HepG2 (cell line): ENCODE measurements at regions not wholly inside any gene's neighbourhood (a gene's known extent, or its start where the extent isn't known, plus 50 kb on each side); places are given as distances from the start of the nearest gene placed in this dataset.

Experiments used
- ATAC-seq: fragments of 200-7000 bp; cut with Tn5 transposase; 3 replicates; pipeline ENCODE4 v1.9.1; 2020; ENCODE audit warnings: mild to moderate bottlenecking, moderate library complexity
- BruUV-seq: library from RNA; stranded (reverse); fragments of 400-500 nt; replicated peaks from 2 replicates; lab custom pipeline; 2021; lab: Mats Ljungman, UMichigan
- CTCF ChIA-PET: fragments of 300-600 bp; formaldehyde crosslinking; extraction: SDS; loops from one replicate; lab custom pipeline; 2021; ENCODE audit warnings: low total read pairs, inconsistent platforms, low intra/inter-chr PET ratio; lab: Yijun Ruan, JAX
- POLR2A ChIA-PET: fragments of 350-600 bp; sonication (Branson Sonifier 250); formaldehyde crosslinking; loops from one replicate; lab custom pipeline; 2020; ENCODE audit warnings: antibody characterized with exemption, inconsistent platforms; lab: Yijun Ruan, JAX
- DNase-seq: peaks from one replicate; pipeline ENCODE4 v3.0.0-alpha.2; 2015; ENCODE audit warnings: low spot score
- FAIRE-seq: peaks from 3 replicates; lab custom pipeline; 2011; peaks lifted over from hg19 to GRCh38; lab: Jason Lieb, UNC
- H2AFZ ChIP-seq: one replicate; pipeline ENCODE4 v1.6.1; 2011; ENCODE audit warnings: low read length, inconsistent platforms
- H3K27ac ChIP-seq: fragments of 300-600 bp; 3 replicates; pipeline ENCODE4 v1.8.0; 2011; ENCODE audit warnings: mixed run types, mild to moderate bottlenecking, mixed read lengths, low read length, inconsistent platforms; ENCODE audit not compliant: insufficient read depth; ENCODE audit errors: extremely low read length
- H3K27me3 ChIP-seq, 2 experiments: fragments of 200-600 bp in 1 of 2; 2 replicates in 1 of 2; 3 replicates in 1 of 2; pipeline versions ENCODE4 v1.6.0 to v1.8.0; 2011; ENCODE audit warnings: low read length in 2 of 2, mild to moderate bottlenecking in 2 of 2, moderate library complexity in 2 of 2, inconsistent platforms in 1 of 2; ENCODE audit not compliant: insufficient read depth in 2 of 2, control insufficient read depth in 1 of 2
- H3K36me3 ChIP-seq, 2 experiments: fragments of 200-600 bp in 1 of 2; replicated peaks in 1 of 2; 2 replicates in 1 of 2; 3 replicates in 1 of 2; pipeline versions ENCODE4 v1.5.1 to v1.8.0; 2011; ENCODE audit warnings: low read length in 2 of 2, inconsistent platforms in 1 of 2; ENCODE audit not compliant: insufficient read depth in 2 of 2, control insufficient read depth in 1 of 2
- H3K4me1 ChIP-seq: 2 replicates; pipeline ENCODE4 v1.5.1; 2012; ENCODE audit warnings: low read length, inconsistent platforms; ENCODE audit not compliant: insufficient read depth
- H3K4me2 ChIP-seq: 2 replicates; pipeline ENCODE4 v1.6.0; 2011; ENCODE audit warnings: low read depth, low read length, inconsistent platforms
- H3K4me3 ChIP-seq, 3 experiments: fragments of 200-600 bp in 1 of 3; sonication (generic), shearing (Covaris generic) in 1 of 3; replicated peaks in 1 of 3; 2 replicates each; pipeline ENCODE4 v1.5.1; 2011 to 2016; ENCODE audit warnings: low read length in 3 of 3, inconsistent platforms in 2 of 3, low read depth in 2 of 3, mild to moderate bottlenecking in 2 of 3, control low read depth in 1 of 3, mixed read lengths in 1 of 3; ENCODE audit not compliant: insufficient read depth in 1 of 3
- H3K79me2 ChIP-seq: one replicate; pipeline ENCODE4 v1.6.1; 2011; ENCODE audit warnings: low read length, inconsistent platforms; ENCODE audit not compliant: insufficient read depth
- H3K9ac ChIP-seq: 2 replicates; pipeline ENCODE4 v1.6.0; 2011; ENCODE audit warnings: mild to moderate bottlenecking, low read depth, low read length, inconsistent platforms; ENCODE audit not compliant: insufficient read depth
- H3K9me3 ChIP-seq: 2 replicates; pipeline ENCODE4 v1.5.1; 2012; ENCODE audit warnings: mild to moderate bottlenecking, low read length
- H4K20me1 ChIP-seq: 2 replicates; pipeline ENCODE4 v1.6.0; 2011; ENCODE audit warnings: inconsistent platforms, mild to moderate bottlenecking, low read length, moderate library complexity; ENCODE audit not compliant: insufficient read depth
- ARID2 ChIP-seq: sonication (generic); formaldehyde crosslinking; IDR thresholded peaks from 2 replicates; pipeline ENCODE4 v1.8.1; 2022; ENCODE audit warnings: mild to moderate bottlenecking, missing genetic modification reagents, borderline replicate concordance
- ARID5B ChIP-seq: IDR thresholded peaks from 2 replicates; pipeline ENCODE4 v1.4.0; 2020; ENCODE audit warnings: mild to moderate bottlenecking, missing genetic modification reagents
- EP300 ChIP-seq, 3 experiments: sonication (generic) in 1 of 3; formaldehyde crosslinking in 1 of 3; IDR thresholded peaks; 2 replicates each; pipeline versions ENCODE4 v1.5.1 to v1.6.1; 2011 to 2020; ENCODE audit warnings: low read depth in 2 of 3, low read length in 2 of 3, borderline replicate concordance in 1 of 3, improper control_type of control experiment in 1 of 3, mild to moderate bottlenecking in 1 of 3, missing genetic modification reagents in 1 of 3, moderate library complexity in 1 of 3
- HDAC2 ChIP-seq: sonication (generic); formaldehyde crosslinking; IDR thresholded peaks from 2 replicates; pipeline ENCODE4 v1.4.0; 2020; ENCODE audit warnings: missing genetic modification reagents
- NCOA5 ChIP-seq: sonication (generic); formaldehyde crosslinking; IDR thresholded peaks from 2 replicates; pipeline ENCODE4 v1.4.0; 2020; ENCODE audit warnings: missing genetic modification reagents
- NFIC ChIP-seq: IDR thresholded peaks from 2 replicates; pipeline ENCODE4 v1.6.1; 2012; ENCODE audit warnings: mild to moderate bottlenecking, low read length, inconsistent platforms
- POLR2AphosphoS2 ChIP-seq: IDR thresholded peaks from 2 replicates; pipeline ENCODE4 v1.6.1; 2011; ENCODE audit warnings: low read depth, low read length, improper control_type of control experiment
- SIN3A ChIP-seq: IDR thresholded peaks from 2 replicates; pipeline ENCODE4 v1.6.1; 2011; ENCODE audit warnings: low read depth, mild to moderate bottlenecking, control low read depth, low read length, borderline replicate concordance
- ZBTB38 ChIP-seq: sonication (generic); formaldehyde crosslinking; IDR thresholded peaks from 2 replicates; pipeline ENCODE4 v1.5.1; 2020; ENCODE audit warnings: mild to moderate bottlenecking, missing genetic modification reagents
- ZNF17 ChIP-seq: sonication (generic); formaldehyde crosslinking; IDR thresholded peaks from 2 replicates; pipeline ENCODE4 v1.5.0; 2020; ENCODE audit warnings: mild to moderate bottlenecking, missing genetic modification reagents
- ZNF567 ChIP-seq: sonication (generic); formaldehyde crosslinking; IDR thresholded peaks from 2 replicates; pipeline ENCODE4 v1.8.1; 2023; ENCODE audit warnings: mild to moderate bottlenecking, missing genetic modification reagents, borderline replicate concordance
- WGBS: methylation state at CpG from one replicate; pipeline ENCODE4 v1.1.6; 2017; ENCODE audit warnings: low lambda C conversion rate; 5-methylcytosine and 5-hydroxymethylcytosine counted together
- in situ Hi-C: cut with HindIII; loops from 2 replicates; pipeline ENCODE4 v1.10.0; 2017; ENCODE audit warnings: low pct_unique_long_range_greater_than_20kb; ENCODE audit not compliant: extremely low pct_ligation_motif_present
- intact Hi-C: fragments of 100-400 bp; cut with micrococcal nuclease; formaldehyde crosslinking; loops from one replicate; pipeline ENCODE4 v1.10.0; 2022; ENCODE audit not compliant: unreplicated experiment

DNA sequence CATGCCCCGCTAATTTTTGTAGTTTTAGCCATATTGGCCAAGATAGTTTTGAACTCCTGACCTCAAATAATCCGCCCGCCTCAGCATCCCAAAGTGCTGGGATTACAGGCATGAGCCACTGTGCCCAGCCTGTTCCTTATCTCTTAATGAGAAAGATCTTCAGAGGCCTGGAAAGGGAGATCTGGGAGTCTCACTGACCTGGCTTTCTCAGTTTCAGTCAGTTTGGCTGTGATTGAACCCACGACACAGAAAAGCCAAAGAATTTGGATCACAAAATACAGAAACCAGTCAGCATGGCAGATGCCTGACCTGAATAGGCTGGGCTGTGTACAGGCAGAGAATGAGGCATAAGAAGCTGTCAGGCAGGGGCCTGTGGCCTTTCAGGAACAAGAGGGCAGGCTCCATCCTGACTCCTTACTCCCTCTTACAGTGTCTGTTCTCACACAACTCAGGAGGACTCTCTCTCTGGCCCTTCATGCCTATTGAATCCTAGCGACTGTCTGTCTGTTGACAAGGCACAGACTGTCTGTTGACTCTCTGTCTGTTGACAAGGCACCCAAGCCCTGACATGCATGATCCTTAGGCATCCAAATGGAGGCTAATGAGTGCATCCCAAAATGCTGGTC is 366.5 kb upstream of the CCDC196 start:
- no peak overlapping the region for H2AFZ ChIP-seq

More for the DNA sequence above, 366.5 kb upstream of the CCDC196 start:
- no peak overlapping the region for H3K9ac ChIP-seq
- BruUV-seq, result no TSS peak
- no peak for DNase-seq
- no peak overlapping the region for H3K27ac ChIP-seq
- no peaks in the 10 kb centered on the region for H3K79me2 ChIP-seq
- no peak overlapping the region for H3K4me2 ChIP-seq
- ChIA-PET CTCF (no interaction called here), POLR2A (no interaction called here)
- H3K4me3 ChIP-seq, result no peak overlapping the region
- TF ChIP-seq SIN3A, result no peak
- no peak for TF ChIP-seq ARID2 (CRISPR knock-in tag)
- TF ChIP-seq ZNF17 (CRISPR knock-in tag), result no peak
- no peak for TF ChIP-seq POLR2AphosphoS2
- no peak for TF ChIP-seq ZNF567
- TF ChIP-seq NCOA5, result no peak
- TF ChIP-seq EP300 (IDR thresholded peaks at IDR 0.05; ENCODE audit: low read depth in 2 of 2, low read length in 2 of 2), result no peak
- TF ChIP-seq EP300 (CRISPR knock-in tag; IDR thresholded peaks at IDR 0.05; ENCODE audit: borderline replicate concordance), result no peak
- no peak for TF ChIP-seq ARID5B (CRISPR knock-in tag)
- no peak for TF ChIP-seq ZBTB38
- TF ChIP-seq HDAC2 (CRISPR knock-in tag), result no peak
- no peak for TF ChIP-seq NFIC
- TF ChIP-seq, all 625 proteins: peak for 0
- Histone ChIP-seq H3K27me3 (peaks cover 0 to 2% of the 10 kb centered on the region in 2 experiments; a peak in 2 of 5 replicates), H3K36me3 (no peaks in the 10 kb centered on the region), H3K4me1 (no peaks in the 10 kb centered on the region), H4K20me1 (no peaks in the 10 kb centered on the region), H3K9me3 (no peaks in the 10 kb centered on the region)
- ATAC-seq, result no peak
- 33% methylated on average over 4 of the region's 5 CpGs for WGBS
- intact Hi-C loops (no loop called here), in situ Hi-C loops (no loop called here)
- FAIRE-seq, result no peak
